PC-9 (cell line): ENCODE measurements at regions not wholly inside any gene's neighbourhood (a gene's known extent, or its start where the extent isn't known, plus 50 kb on each side); places are given as distances from the start of the nearest gene placed in this dataset.

Source experiments
- BruUV-seq: library from RNA; stranded (reverse); fragments of 400-500 nt; replicated peaks from 2 replicates; lab custom pipeline; 2021; lab: Mats Ljungman, UMichigan
- CTCF ChIA-PET: fragments of 300-600 bp; sonication (Branson Sonifier 250); formaldehyde crosslinking; loops from one replicate; lab custom pipeline; 2022; ENCODE audit warnings: antibody characterized with exemption; lab: Charles Lee
- POLR2A ChIA-PET: fragments of 300-600 bp; sonication (Branson Sonifier 250); formaldehyde crosslinking; loops from one replicate; lab custom pipeline; 2022; ENCODE audit warnings: antibody characterized with exemption; ENCODE audit not compliant: unreplicated experiment; lab: Charles Lee
- DNase-seq, 2 experiments: peaks; one replicate each; pipeline versions ENCODE4 v3.0.0 to v3.0.0-alpha.2; 2015 to 2022; ENCODE audit warnings: mixed read lengths in 1 of 2
- H2AFZ ChIP-seq: fragments of 200-600 bp; sonication (generic); 2 replicates; pipeline ENCODE4 v1.8.1; 2017; ENCODE audit warnings: antibody characterized with exemption
- H3F3A ChIP-seq: fragments of 200-600 bp; sonication (generic); 2 replicates; pipeline ENCODE4 v1.8.1; 2017; ENCODE audit warnings: antibody characterized with exemption, mild to moderate bottlenecking, low read depth; ENCODE audit not compliant: insufficient read depth
- H3K27ac ChIP-seq: fragments of 200-600 bp; sonication (generic); 2 replicates; pipeline ENCODE4 v1.6.1; 2016; ENCODE audit warnings: mixed run types
- H3K27me3 ChIP-seq: fragments of 200-600 bp; sonication (generic); 2 replicates; pipeline ENCODE4 v1.6.1; 2016; ENCODE audit warnings: low read depth, mixed run types; ENCODE audit not compliant: insufficient read depth
- H3K36me3 ChIP-seq: fragments of 200-600 bp; sonication (generic); 2 replicates; pipeline ENCODE4 v1.6.1; 2016; ENCODE audit warnings: low read depth, mixed run types
- H3K4me1 ChIP-seq: fragments of 200-600 bp; sonication (generic); replicated peaks from 2 replicates; pipeline ENCODE4 v1.6.1; 2016; ENCODE audit warnings: mixed run types; ENCODE audit not compliant: insufficient read depth
- H3K4me2 ChIP-seq: fragments of 200-600 bp; sonication (generic); 2 replicates; pipeline ENCODE4 v1.6.1; 2017; ENCODE audit warnings: mixed run types
- H3K4me3 ChIP-seq: fragments of 200-600 bp; sonication (generic); 2 replicates; pipeline ENCODE4 v1.6.1; 2016; ENCODE audit warnings: mixed run types
- H3K79me2 ChIP-seq: fragments of 200-600 bp; sonication (generic); 2 replicates; pipeline ENCODE4 v1.6.1; 2017; ENCODE audit warnings: low read depth, mixed run types
- H3K9me2 ChIP-seq: fragments of 200-600 bp; sonication (generic); 2 replicates; pipeline ENCODE4 v1.8.1; 2017; ENCODE audit warnings: mild to moderate bottlenecking; ENCODE audit not compliant: insufficient read depth
- H3K9me3 ChIP-seq: fragments of 200-600 bp; sonication (generic); 2 replicates; pipeline ENCODE4 v1.8.1; 2016; ENCODE audit warnings: low read depth; ENCODE audit not compliant: insufficient read depth
- H4K20me1 ChIP-seq: fragments of 200-600 bp; sonication (generic); 2 replicates; pipeline ENCODE4 v1.8.1; 2017; ENCODE audit not compliant: insufficient read depth
- CTCF ChIP-seq: fragments of 200-600 bp; sonication (generic); conservative IDR thresholded peaks from 2 replicates; pipeline ENCODE4 v1.6.1; 2017; ENCODE audit warnings: mixed run types, antibody characterized with exemption, mild to moderate bottlenecking, moderate library complexity
- EZH2 ChIP-seq: fragments of 200-600 bp; sonication (generic); IDR thresholded peaks from 2 replicates; pipeline ENCODE4 v1.8.0; 2017; ENCODE audit warnings: antibody characterized with exemption, low read depth
- intact Hi-C: fragments of 100-400 bp; cut with micrococcal nuclease; formaldehyde crosslinking; loops from one replicate; pipeline ENCODE4 v1.10.0; 2022; ENCODE audit not compliant: unreplicated experiment

GRCh38 chr10:123518765-123519164 lies 147.4 kb upstream of the GPR26 start:
- intact Hi-C loops = no loop called here
- Histone ChIP-seq H3K27me3 (peaks cover 28% of the 10 kb centered on the region), H2AFZ (no peak overlapping the region), H3K36me3 (no peaks in the 10 kb centered on the region), H3K4me1 (no peaks in the 10 kb centered on the region), H3K4me2 (no peak overlapping the region), H3K27ac (no peak overlapping the region), H3K4me3 (no peak overlapping the region), H3K9me2 (no peaks in the 10 kb centered on the region), H4K20me1 (no peaks in the 10 kb centered on the region), H3F3A (no peaks in the 10 kb centered on the region), H3K79me2 (no peaks in the 10 kb centered on the region), H3K9me3 (no peaks in the 10 kb centered on the region)
- DNase-seq = no peak
- no peak for TF ChIP-seq CTCF
- TF ChIP-seq EZH2 = no peak
- no TSS peak for BruUV-seq
- POLR2A ChIA-PET = no interaction called here
- CTCF ChIA-PET = no interaction called here

GRCh38 chr10:123519861-123520260 lies 146.3 kb upstream of the GPR26 start:
- intact Hi-C loops = no loop called here
- Histone ChIP-seq H3K4me2 (no peak overlapping the region), H3K9me3 (no peaks in the 10 kb centered on the region), H3K9me2 (no peaks in the 10 kb centered on the region), H3K79me2 (no peaks in the 10 kb centered on the region), H3K27me3 (peaks cover 17% of the 10 kb centered on the region), H3K27ac (no peak overlapping the region), H2AFZ (no peak overlapping the region), H3K36me3 (no peaks in the 10 kb centered on the region), H4K20me1 (no peaks in the 10 kb centered on the region), H3K4me1 (no peaks in the 10 kb centered on the region), H3K4me3 (no peak overlapping the region), H3F3A (no peaks in the 10 kb centered on the region)
- CTCF ChIA-PET = no interaction called here
- TF ChIP-seq CTCF (no peak), EZH2 (no peak)
- POLR2A ChIA-PET = no interaction called here
- BruUV-seq = no TSS peak
- no peak for DNase-seq

GRCh38 chr10:123521076-123521475 lies 145.1 kb upstream of the GPR26 start:
- no peaks in the 10 kb centered on the region for H4K20me1 ChIP-seq
- H3K27me3 ChIP-seq = peaks cover 5% of the 10 kb centered on the region; the same call in 1 of the 2 replicates
- CTCF ChIA-PET = no interaction called here
- H3K4me1 ChIP-seq = no peaks in the 10 kb centered on the region
- no peaks in the 10 kb centered on the region for H3K9me2 ChIP-seq
- no peak for DNase-seq
- intact Hi-C loops = no loop called here
- H3K79me2 ChIP-seq = no peaks in the 10 kb centered on the region
- no peak overlapping the region for H3K27ac ChIP-seq
- TF ChIP-seq EZH2 = no peak
- TF ChIP-seq CTCF = no peak
- H3K9me3 ChIP-seq = no peaks in the 10 kb centered on the region
- POLR2A ChIA-PET = no interaction called here
- H3K36me3 ChIP-seq = no peaks in the 10 kb centered on the region
- no peaks in the 10 kb centered on the region for H3F3A ChIP-seq
- H3K4me3 ChIP-seq = no peak overlapping the region
- BruUV-seq = no TSS peak
- no peak overlapping the region for H2AFZ ChIP-seq
- no peak overlapping the region for H3K4me2 ChIP-seq
